Cardiac muscle cell (in vitro differentiated cells and primary cell): ENCODE measurements at regions not wholly inside any gene's neighbourhood (a gene's known extent, or its start where the extent isn't known, plus 50 kb on each side); places are given as distances from the start of the nearest gene placed in this dataset.
"Not testable (repeated sequence)": the region's sequence is repeated elsewhere in the genome, so short reads cannot be mapped to it uniquely, and the experiment has no call there.

Experiments used
- DNase-seq, 2 donors: peaks; one replicate each; pipeline versions ENCODE4 v3.0.0 to v3.0.0-alpha.2; 2010 to 2017; ENCODE audit warnings: low read depth in 1 of 2, low spot score in 1 of 2
- H3K27ac ChIP-seq: fragments of 200-600 bp; sonication (generic); 2 replicates; pipeline ENCODE4 v1.5.1; 2016
- H3K27me3 ChIP-seq: fragments of 200-600 bp; sonication (generic); 2 replicates; pipeline ENCODE4 v1.6.0; 2016; ENCODE audit warnings: control low read depth
- H3K36me3 ChIP-seq: fragments of 200-600 bp; sonication (generic); 2 replicates; pipeline ENCODE4 v1.5.1; 2016; ENCODE audit warnings: control low read depth
- H3K4me1 ChIP-seq: fragments of 200-600 bp; sonication (generic); 2 replicates; pipeline ENCODE4 v1.8.1; 2017; ENCODE audit warnings: low read depth, mild to moderate bottlenecking, mixed run types
- H3K4me3 ChIP-seq: fragments of 200-600 bp; sonication (generic); 2 replicates; pipeline ENCODE4 v1.5.1; 2016; ENCODE audit warnings: mild to moderate bottlenecking
- H3K9me3 ChIP-seq: fragments of 200-600 bp; sonication (generic); 2 replicates; pipeline ENCODE4 v1.5.1; 2017; ENCODE audit warnings: low read depth, mild to moderate bottlenecking, control low read depth
- TF ChIP-seq, protein P1 (sequence below): IDR thresholded peaks from 2 replicates; pipeline ENCODE4 v1.5.1; 2012; ENCODE audit warnings: low read depth, mild to moderate bottlenecking, low read length

DNA sequence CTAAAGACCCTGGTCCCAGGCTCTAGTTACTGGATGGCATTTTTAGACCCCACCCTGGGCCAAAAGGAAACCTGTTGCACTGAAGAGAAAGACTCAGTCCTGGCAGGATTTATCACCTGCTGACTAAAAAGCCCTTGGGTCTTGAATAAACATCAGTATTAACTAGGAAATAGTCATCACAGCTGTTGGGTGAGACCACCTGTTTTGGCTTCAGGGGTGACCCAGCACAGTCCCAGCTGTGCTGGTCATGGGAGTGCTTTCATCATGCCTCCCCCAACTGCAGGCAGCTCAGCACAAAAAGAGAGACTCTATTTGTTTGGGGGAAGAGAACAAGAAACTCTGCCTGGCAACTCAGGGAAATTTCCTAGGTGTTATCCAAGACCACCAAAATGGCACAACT is 903.2 kb downstream of the C4orf33 start:
- H3K36me3 ChIP-seq = no peaks in the 10 kb centered on the region
- H3K4me1 ChIP-seq = no peaks in the 10 kb centered on the region
- no peak overlapping the region for H3K27ac ChIP-seq
- H3K27me3 ChIP-seq = no peaks in the 10 kb centered on the region
- TF ChIP-seq, protein P1, sequence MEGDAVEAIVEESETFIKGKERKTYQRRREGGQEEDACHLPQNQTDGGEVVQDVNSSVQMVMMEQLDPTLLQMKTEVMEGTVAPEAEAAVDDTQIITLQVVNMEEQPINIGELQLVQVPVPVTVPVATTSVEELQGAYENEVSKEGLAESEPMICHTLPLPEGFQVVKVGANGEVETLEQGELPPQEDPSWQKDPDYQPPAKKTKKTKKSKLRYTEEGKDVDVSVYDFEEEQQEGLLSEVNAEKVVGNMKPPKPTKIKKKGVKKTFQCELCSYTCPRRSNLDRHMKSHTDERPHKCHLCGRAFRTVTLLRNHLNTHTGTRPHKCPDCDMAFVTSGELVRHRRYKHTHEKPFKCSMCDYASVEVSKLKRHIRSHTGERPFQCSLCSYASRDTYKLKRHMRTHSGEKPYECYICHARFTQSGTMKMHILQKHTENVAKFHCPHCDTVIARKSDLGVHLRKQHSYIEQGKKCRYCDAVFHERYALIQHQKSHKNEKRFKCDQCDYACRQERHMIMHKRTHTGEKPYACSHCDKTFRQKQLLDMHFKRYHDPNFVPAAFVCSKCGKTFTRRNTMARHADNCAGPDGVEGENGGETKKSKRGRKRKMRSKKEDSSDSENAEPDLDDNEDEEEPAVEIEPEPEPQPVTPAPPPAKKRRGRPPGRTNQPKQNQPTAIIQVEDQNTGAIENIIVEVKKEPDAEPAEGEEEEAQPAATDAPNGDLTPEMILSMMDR = no peak
- no peak overlapping the region for H3K4me3 ChIP-seq
- H3K9me3 ChIP-seq = no peaks in the 10 kb centered on the region
- no peak for DNase-seq

GRCh38 chr4:130008461-130008860 is 912.5 kb downstream of the C4orf33 start:
- Histone ChIP-seq H3K27me3 (no peaks in the 10 kb centered on the region), H3K36me3 (no peaks in the 10 kb centered on the region), H3K27ac (no peak overlapping the region), H3K4me3 (no peak overlapping the region), H3K4me1 (no peaks in the 10 kb centered on the region), H3K9me3 (no peaks in the 10 kb centered on the region)
- TF ChIP-seq, protein P1 = no peak
- DNase-seq = no peak

DNA sequence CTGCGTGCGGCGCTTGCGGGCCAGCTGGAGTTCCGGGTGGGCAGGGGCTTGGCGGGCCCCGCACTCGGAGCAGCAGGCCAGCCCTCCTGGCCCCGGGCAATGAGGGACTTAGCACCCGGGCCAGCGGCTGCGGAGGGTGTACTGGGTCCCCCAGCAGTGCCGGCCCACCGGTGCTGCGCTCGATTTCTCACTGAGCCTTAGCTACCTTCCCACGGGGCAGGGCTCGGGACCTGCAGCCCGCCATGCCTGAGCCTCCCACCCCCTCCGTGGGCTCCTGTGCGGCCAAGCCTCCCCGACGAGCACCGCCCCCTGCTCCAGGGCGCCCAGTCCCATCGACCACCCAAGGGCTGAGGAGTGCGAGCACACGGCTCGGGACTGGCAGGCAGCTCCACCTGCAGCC is 916.9 kb downstream of the C4orf33 start:
- H3K27me3 ChIP-seq, DNase-seq, H3K4me1 ChIP-seq, H3K4me3 ChIP-seq, H3K36me3 ChIP-seq, H3K27ac ChIP-seq, H3K9me3 ChIP-seq: not testable (repeated sequence)

- Histone ChIP-seq H3K4me3 (no peak overlapping the region), H3K9me3 (no peaks in the 10 kb centered on the region), H3K27ac (no peak overlapping the region), H3K27me3 (peaks cover 2% of the 10 kb centered on the region), H3K4me1 (no peaks in the 10 kb centered on the region), H3K36me3 (no peaks in the 10 kb centered on the region)
- DNase-seq = no peak
- TF ChIP-seq, protein P1 = no peak
Observed at GRCh38 chr4:130021706-130022105, 925.8 kb downstream of the C4orf33 start.

DNA sequence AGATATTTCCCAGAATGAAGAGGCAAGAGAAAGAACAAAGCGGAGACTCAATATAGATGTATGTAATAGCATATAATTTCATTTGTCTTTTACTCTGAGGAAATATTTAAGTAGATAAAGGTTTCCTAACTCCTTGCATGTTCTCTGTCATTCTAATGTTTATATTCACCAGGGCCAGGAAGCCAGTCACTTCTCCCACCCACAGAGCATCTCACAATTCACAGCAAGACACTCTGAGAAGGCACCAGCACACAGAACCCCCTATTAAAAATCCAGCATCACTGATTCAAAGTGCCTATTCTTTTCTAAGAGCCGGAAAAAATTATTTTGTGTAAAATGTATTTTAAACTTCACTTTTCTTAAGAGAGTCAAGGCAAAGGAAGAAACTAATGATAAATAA is 927.1 kb downstream of the C4orf33 start:
- DNase-seq = no peak
- TF ChIP-seq, protein P1 = no peak
- H3K9me3 ChIP-seq = no peaks in the 10 kb centered on the region
- H3K27me3 ChIP-seq = peaks cover 9% of the 10 kb centered on the region
- H3K27ac ChIP-seq = no peak overlapping the region
- H3K36me3 ChIP-seq = no peaks in the 10 kb centered on the region
- no peaks in the 10 kb centered on the region for H3K4me1 ChIP-seq
- H3K4me3 ChIP-seq = no peak overlapping the region

GRCh38 chr4:130025701-130026100 is 929.7 kb downstream of the C4orf33 start:
- peaks cover 10% of the 10 kb centered on the region for H3K4me1 ChIP-seq
- no peak overlapping the region for H3K27ac ChIP-seq
- no peak for DNase-seq
- peaks cover 13% of the 10 kb centered on the region for H3K27me3 ChIP-seq
- H3K9me3 ChIP-seq = no peaks in the 10 kb centered on the region
- no peak overlapping the region for H3K4me3 ChIP-seq
- TF ChIP-seq, protein P1 = no peak
- no peaks in the 10 kb centered on the region for H3K36me3 ChIP-seq
